GM12878 (cell line): ENCODE measurements at regions not wholly inside any gene's neighbourhood (a gene's known extent, or its start where the extent isn't known, plus 50 kb on each side); places are given as distances from the start of the nearest gene placed in this dataset.

Experiments used
- ATAC-seq: fragments of 200-7000 bp; cut with Tn5 transposase; 3 replicates; pipeline ENCODE4 v1.9.1; 2020; ENCODE audit warnings: mild to moderate bottlenecking, moderate library complexity
- BruUV-seq: library from RNA; stranded (reverse); fragments of 400-500 nt; replicated peaks from 2 replicates; lab custom pipeline; 2021; lab: Mats Ljungman, UMichigan
- CTCF ChIA-PET: fragments of 300-600 bp; sonication (Branson Sonifier 250); formaldehyde crosslinking; extraction: SDS; loops from one replicate; lab custom pipeline; 2021; ENCODE audit warnings: inconsistent platforms; lab: Yijun Ruan, JAX
- POLR2A ChIA-PET: fragments of 350-600 bp; formaldehyde crosslinking; extraction: SDS; loops from one replicate; lab custom pipeline; 2021; ENCODE audit warnings: inconsistent platforms; lab: Charles Lee
- RAD21 ChIA-PET: fragments of 300-600 bp; sonication (Branson Sonifier 250); formaldehyde crosslinking; loops from one replicate; lab custom pipeline; 2023; ENCODE audit warnings: antibody characterized with exemption; ENCODE audit not compliant: unreplicated experiment; lab: Charles Lee
- SMC1A ChIA-PET: fragments of 300-600 bp; sonication (Branson Sonifier 250); formaldehyde crosslinking; loops from one replicate; lab custom pipeline; 2023; ENCODE audit not compliant: unreplicated experiment, uncharacterized antibody; lab: Charles Lee
- DNase-seq: peaks from one replicate; pipeline ENCODE4 v3.0.0-alpha.2; 2011; ENCODE audit warnings: low read depth, low spot score
- FAIRE-seq: peaks from 3 replicates; lab custom pipeline; 2011; peaks lifted over from hg19 to GRCh38; lab: Jason Lieb, UNC
- H2AFZ ChIP-seq: 2 replicates; pipeline ENCODE4 v1.6.0; 2011; ENCODE audit warnings: low read depth, low read length, control low read depth; ENCODE audit not compliant: control insufficient read depth
- H3K27ac ChIP-seq: 2 replicates; pipeline ENCODE4 v1.5.1; 2011; ENCODE audit warnings: control low read depth; ENCODE audit not compliant: control insufficient read depth, insufficient read depth
- H3K27me3 ChIP-seq, 2 experiments: replicated peaks in 1 of 2; 2 replicates each; pipeline versions ENCODE4 v1.6.0 to v1.6.1; 2011; ENCODE audit warnings: low read length in 1 of 2; ENCODE audit not compliant: control insufficient read depth in 2 of 2, insufficient read depth in 2 of 2
- H3K36me3 ChIP-seq, 2 experiments: 2 replicates each; pipeline ENCODE4 v1.5.1; 2011; ENCODE audit warnings: low read length in 1 of 2; ENCODE audit not compliant: control insufficient read depth in 2 of 2, insufficient read depth in 2 of 2
- H3K4me1 ChIP-seq: 2 replicates; pipeline ENCODE4 v1.6.1; 2011; ENCODE audit warnings: mild to moderate bottlenecking, low read length, moderate library complexity, mixed read lengths; ENCODE audit not compliant: control insufficient read depth, insufficient read depth
- H3K4me2 ChIP-seq: 2 replicates; pipeline ENCODE4 v1.6.0; 2011; ENCODE audit warnings: control low read depth; ENCODE audit not compliant: control insufficient read depth, insufficient read depth
- H3K4me3 ChIP-seq: fragments of 200-600 bp; sonication (generic); 2 replicates; pipeline ENCODE4 v1.5.1; 2016
- H3K79me2 ChIP-seq: 2 replicates; pipeline ENCODE4 v1.6.0; 2011; ENCODE audit warnings: low read length; ENCODE audit not compliant: control insufficient read depth, insufficient read depth
- H3K9ac ChIP-seq: 2 replicates; pipeline ENCODE4 v1.8.0; 2011; ENCODE audit warnings: low read length, control low read depth, mixed read lengths; ENCODE audit not compliant: control insufficient read depth, insufficient read depth
- H3K9me3 ChIP-seq: replicated peaks from 3 replicates; pipeline ENCODE4 v1.5.1; 2011; ENCODE audit warnings: mild to moderate bottlenecking, low read length; ENCODE audit not compliant: control insufficient read depth, insufficient read depth
- H4K20me1 ChIP-seq: 2 replicates; pipeline ENCODE4 v1.6.0; 2011; ENCODE audit not compliant: control insufficient read depth, insufficient read depth
- BCL3 ChIP-seq: IDR thresholded peaks from 2 replicates; pipeline ENCODE4 v1.6.1; 2011; ENCODE audit warnings: borderline replicate concordance, low read depth, mild to moderate bottlenecking, moderate library complexity, low read length; ENCODE audit not compliant: insufficient read depth, poor library complexity, severe bottlenecking
- BCLAF1 ChIP-seq: fragments of 450-650 bp; IDR thresholded peaks from 2 replicates; pipeline ENCODE4 v1.6.1; 2017; ENCODE audit warnings: antibody characterized with exemption, mild to moderate bottlenecking, moderate library complexity
- ELK1 ChIP-seq: IDR thresholded peaks from 2 replicates; pipeline ENCODE4 v1.6.1; 2012; ENCODE audit warnings: low read depth, low read length, improper control_type of control experiment
- ESRRA ChIP-seq: IDR thresholded peaks from 2 replicates; pipeline ENCODE4 v1.6.1; 2012; ENCODE audit warnings: mild to moderate bottlenecking, low read length, improper control_type of control experiment
- FOXM1 ChIP-seq: IDR thresholded peaks from 2 replicates; pipeline ENCODE4 v1.6.1; 2012; ENCODE audit warnings: low read depth, mild to moderate bottlenecking, inconsistent platforms, low read length, moderate library complexity
- HDGF ChIP-seq: fragments of 450-650 bp; IDR thresholded peaks from 2 replicates; pipeline ENCODE4 v1.6.1; 2016; ENCODE audit warnings: antibody characterized with exemption
- IKZF2 ChIP-seq, 2 experiments: fragments of 450-650 bp; IDR thresholded peaks; 2 replicates each; pipeline ENCODE4 v1.6.1; 2017; ENCODE audit warnings: mild to moderate bottlenecking in 2 of 2, moderate library complexity in 2 of 2
- IRF4 ChIP-seq: IDR thresholded peaks from 2 replicates; pipeline ENCODE4 v1.6.1; 2011; ENCODE audit warnings: low read depth, low read length
- JUNB ChIP-seq: IDR thresholded peaks from 2 replicates; pipeline ENCODE4 v1.6.1; 2016; ENCODE audit warnings: antibody characterized with exemption, mild to moderate bottlenecking
- NR2C1 ChIP-seq: fragments of 450-650 bp; IDR thresholded peaks from 2 replicates; pipeline ENCODE4 v1.6.1; 2017; ENCODE audit warnings: antibody characterized with exemption, mild to moderate bottlenecking, moderate library complexity
- PKNOX1 ChIP-seq: fragments of 450-650 bp; IDR thresholded peaks from 2 replicates; pipeline ENCODE4 v1.6.1; 2016; ENCODE audit warnings: mild to moderate bottlenecking
- SIN3A ChIP-seq: IDR thresholded peaks from 2 replicates; pipeline ENCODE4 v1.6.1; 2012; ENCODE audit warnings: low read depth, low read length, improper control_type of control experiment
- STAT3 ChIP-seq: IDR thresholded peaks from 2 replicates; pipeline ENCODE4 v1.6.1; 2011; ENCODE audit warnings: low read depth, low read length, improper control_type of control experiment
- TAF1 ChIP-seq: IDR thresholded peaks from 2 replicates; pipeline ENCODE4 v1.6.1; 2011; ENCODE audit warnings: mild to moderate bottlenecking, low read depth, low read length, borderline replicate concordance
- WRNIP1 ChIP-seq: IDR thresholded peaks from 2 replicates; pipeline ENCODE4 v1.6.1; 2011; ENCODE audit warnings: low read depth, low read length, improper control_type of control experiment, borderline replicate concordance
- ZBED1 ChIP-seq: IDR thresholded peaks from 2 replicates; pipeline ENCODE4 v1.6.1; 2016; ENCODE audit warnings: borderline replicate concordance
- ZNF24 ChIP-seq: fragments of 450-650 bp; IDR thresholded peaks from 2 replicates; pipeline ENCODE4 v1.6.1; 2017; ENCODE audit warnings: antibody characterized with exemption, mild to moderate bottlenecking
- ZNF274 ChIP-seq: IDR thresholded peaks from one replicate; pipeline ENCODE4 v1.8.0; 2011; ENCODE audit not compliant: insufficient read length, insufficient read depth
- ZNF622 ChIP-seq: fragments of 450-650 bp; IDR thresholded peaks from 2 replicates; pipeline ENCODE4 v1.6.1; 2017; ENCODE audit warnings: mild to moderate bottlenecking, inconsistent platforms
- WGBS: methylation state at CpG from one replicate; pipeline ENCODE4 v1.1.6; 2016; ENCODE audit warnings: low lambda C conversion rate; ENCODE audit not compliant: insufficient replicate concordance, insufficient coverage; ENCODE audit errors: missing lambda C conversion rate; 5-methylcytosine and 5-hydroxymethylcytosine counted together
- in situ Hi-C: fragments of 300-500 bp; cut with MboI; formaldehyde crosslinking; loops from 9 replicates; pipeline ENCODE4 v1.14.3; 2018; ENCODE audit warnings: mixed read lengths
- intact Hi-C: fragments of 100-400 bp; cut with micrococcal nuclease; formaldehyde crosslinking; loops from one replicate; pipeline ENCODE4 v1.14.2; 2022; ENCODE audit not compliant: unreplicated experiment

GRCh38 chr15:95520511-95520910, 810.0 kb upstream of the NR2F2 start:
- H3K36me3 ChIP-seq = no peaks in the 10 kb centered on the region
- no peaks in the 10 kb centered on the region for H3K4me1 ChIP-seq
- FAIRE-seq = no peak
- in situ Hi-C loops = no loop called here
- H3K4me3 ChIP-seq = no peak overlapping the region
- CTCF ChIA-PET = no interaction called here
- SMC1A ChIA-PET = interaction anchor here (1.4 to 3.0 kb wide), 2 partner anchors 11 to 16 kb away, joined by 3 to 11 read pairs; no protein-coding TSS in a partner anchor
- RAD21 ChIA-PET = interaction anchor here (1.3 kb wide), 1 partner anchor 16 kb away, joined by 3 read pairs; no protein-coding TSS in a partner anchor
- no peak overlapping the region for H3K4me2 ChIP-seq
- peak; percentile 15 for DNase-seq
- intact Hi-C loops = loop anchor here (1.0 kb wide), 1 partner anchor 16 kb away; no protein-coding TSS in a partner anchor
- BruUV-seq = no TSS peak
- no peaks in the 10 kb centered on the region for H4K20me1 ChIP-seq
- no peak overlapping the region for H2AFZ ChIP-seq
- no peaks in the 10 kb centered on the region; the same call in 2 of the 3 replicates for H3K9me3 ChIP-seq
- H3K27ac ChIP-seq = no peak overlapping the region
- no peak overlapping the region for H3K9ac ChIP-seq
- ATAC-seq = peak; percentile 96
- POLR2A ChIA-PET = no interaction called here
- H3K27me3 ChIP-seq = no peaks in the 10 kb centered on the region
- WGBS = 0% methylated on average over 2 of the region's 2 CpGs
- H3K79me2 ChIP-seq = no peaks in the 10 kb centered on the region
- TF ChIP-seq ZNF24 (no peak), JUNB (peak; percentile 37; the same call in 1 of the 2 replicates), WRNIP1 (no peak), TAF1 (no peak), PKNOX1 (peak; percentile 46; the same call in 1 of the 2 replicates), BCLAF1 (no peak), FOXM1 (no peak), ZBED1 (no peak), IKZF2 (IDR thresholded peaks at IDR 0.05) (peak; percentile 50 to 55; a peak in 2 of 4 replicates), ZNF622 (no peak), STAT3 (peak; percentile 49; the same call in 1 of the 2 replicates), SIN3A (no peak), BCL3 (no peak), ELK1 (no peak), ESRRA (no peak), NR2C1 (no peak), HDGF (no peak), ZNF274 (no peak), IRF4 (no peak)
